Femur (tissue), 1 donor: ENCODE measurements at regions not wholly inside any gene's neighbourhood (a gene's known extent, or its start where the extent isn't known, plus 50 kb on each side); places are given as distances from the start of the nearest gene placed in this dataset.

Experiments used
- DNase-seq: peaks from one replicate; pipeline ENCODE4 v3.0.0-alpha.2; 2017

- no peak for DNase-seq
These were observed 114.0 kb downstream of the NSG2 start for GRCh38 chr5:174159327-174160114.

GRCh38 chr5:174165406-174165805, 119.9 kb downstream of the NSG2 start:
- DNase-seq: no peak

DNA sequence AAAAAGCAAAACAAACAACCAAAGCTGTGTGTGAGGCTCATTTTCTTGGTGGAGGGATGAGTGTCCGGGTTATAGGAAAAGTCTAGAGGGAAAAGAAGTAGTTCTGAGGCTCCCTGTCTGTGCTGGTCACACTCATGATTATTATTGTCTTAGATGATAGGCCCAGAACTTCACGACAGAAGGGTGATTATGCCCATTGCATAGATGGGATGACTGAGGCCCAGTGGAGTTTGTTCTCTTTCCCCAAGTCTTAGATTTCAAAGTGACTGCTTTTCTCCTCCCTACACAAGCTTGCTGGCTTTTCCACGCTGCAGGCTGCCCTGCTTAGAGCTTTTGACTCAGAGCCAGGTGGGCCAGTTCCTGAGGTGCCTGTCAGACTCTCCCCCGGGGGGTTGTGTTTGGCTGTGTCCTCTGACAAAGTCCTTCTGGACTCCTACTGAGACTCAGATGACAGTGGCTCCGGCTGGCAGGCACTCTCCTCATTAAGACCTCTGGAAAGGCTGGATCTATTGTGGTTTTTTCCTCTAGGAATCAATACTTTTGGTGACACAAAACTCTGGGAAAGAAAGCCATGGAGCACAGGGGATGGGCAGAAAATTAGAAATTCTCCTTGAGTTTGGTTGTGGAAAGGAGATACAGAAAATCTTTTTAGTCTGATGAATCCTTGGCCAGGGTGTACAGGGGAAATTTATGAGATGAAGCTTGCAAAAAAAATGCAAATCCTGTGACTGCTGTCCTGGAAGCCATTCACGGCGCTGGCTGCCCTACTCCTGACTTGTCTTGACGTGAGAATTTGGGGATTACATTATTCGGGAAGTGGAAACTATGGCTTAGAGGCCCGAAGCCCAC, 120.9 kb downstream of the NSG2 start:
- DNase-seq: peak; percentile 69

DNA sequence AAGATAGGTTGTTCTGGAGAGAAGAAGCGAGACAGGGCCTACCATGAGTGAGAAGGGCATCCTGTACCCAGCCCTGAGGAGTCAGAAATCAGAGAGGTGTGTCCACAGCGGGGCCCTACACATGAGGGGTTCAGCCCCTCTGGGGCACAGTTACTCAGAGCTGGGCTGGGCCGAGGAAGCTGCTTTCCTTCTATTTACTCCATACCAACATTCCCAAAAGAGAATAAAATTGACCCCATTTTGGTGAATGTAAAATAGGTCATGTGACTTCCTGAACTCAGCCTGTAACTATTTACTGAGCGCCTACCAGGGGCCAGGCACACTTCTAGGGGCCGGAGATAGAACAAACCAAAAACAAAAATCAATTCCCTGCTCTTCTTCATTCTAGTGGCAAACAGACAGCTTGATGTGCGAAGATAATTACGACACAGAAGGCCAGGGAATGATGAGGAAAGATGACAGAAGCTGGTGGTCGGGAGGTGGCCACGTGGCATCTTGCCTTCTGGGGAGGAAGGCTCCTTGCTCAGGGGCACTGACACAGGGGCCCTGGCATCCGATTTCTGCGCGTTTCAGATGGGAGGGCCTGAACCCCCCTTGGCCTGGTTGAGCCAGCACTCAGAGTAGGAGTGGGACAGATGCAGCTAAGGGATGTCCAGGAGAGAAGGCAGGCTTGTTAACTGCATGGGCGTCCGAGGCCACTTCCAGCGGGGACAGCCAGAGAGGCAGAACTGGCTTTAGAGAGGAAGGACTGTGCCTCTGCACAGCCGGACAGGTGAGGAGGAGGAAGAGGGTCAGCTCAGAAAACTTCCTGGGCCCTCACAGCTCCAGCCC, 121.8 kb downstream of the NSG2 start:
- no peak for DNase-seq

GRCh38 chr5:174172152-174172551, 126.6 kb downstream of the NSG2 start:
- DNase-seq: no peak

DNA sequence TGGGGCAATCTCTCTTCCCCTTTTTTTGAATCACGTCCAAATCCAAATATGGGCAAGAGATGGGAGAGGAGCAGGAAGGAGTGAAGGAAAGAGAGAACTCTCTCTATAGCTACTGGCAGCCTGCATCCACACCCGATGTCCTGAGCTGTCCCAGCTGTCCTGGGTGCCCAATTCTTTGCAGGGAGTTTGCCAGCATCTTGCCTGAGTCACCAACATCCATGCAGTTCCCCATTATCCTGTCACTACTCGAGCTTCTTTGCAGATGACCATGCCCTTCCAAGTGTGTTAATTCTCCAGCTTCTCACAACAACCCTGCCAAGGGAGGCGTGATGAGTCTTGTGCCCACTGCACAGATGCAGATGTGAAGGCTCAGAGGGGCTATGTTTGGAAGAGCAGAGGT, 127.1 kb downstream of the NSG2 start:
- DNase-seq: no peak

GRCh38 chr5:174173766-174174165, 128.3 kb downstream of the NSG2 start:
- no peak for DNase-seq

DNA sequence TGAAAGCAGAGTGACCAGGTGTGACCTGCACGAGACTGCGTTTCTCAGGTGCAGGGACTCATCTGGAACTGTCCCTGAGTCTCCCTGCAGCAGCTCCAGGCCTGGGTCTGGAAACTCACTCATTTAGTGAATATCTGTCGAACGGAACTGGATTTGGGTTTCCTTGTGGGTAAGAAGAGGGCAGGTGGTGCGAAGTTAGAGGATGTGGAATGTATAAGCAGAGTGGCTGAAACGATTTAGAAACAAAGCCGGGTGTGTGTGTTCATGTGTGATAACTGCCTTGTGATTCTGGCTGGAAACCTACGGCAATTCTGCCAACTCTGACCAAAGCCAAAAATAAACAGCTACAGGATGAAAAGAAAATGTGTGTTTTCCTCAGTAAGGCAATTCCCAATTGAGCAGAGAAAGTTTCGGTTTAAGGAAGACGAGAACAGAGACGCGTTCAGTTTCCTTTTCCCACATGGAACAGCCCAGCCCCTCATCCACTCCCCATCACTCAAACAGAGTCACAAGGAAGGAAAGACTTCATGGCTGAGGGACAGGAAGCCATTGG, 130.3 kb downstream of the NSG2 start:
- peak; percentile 44 for DNase-seq

DNA sequence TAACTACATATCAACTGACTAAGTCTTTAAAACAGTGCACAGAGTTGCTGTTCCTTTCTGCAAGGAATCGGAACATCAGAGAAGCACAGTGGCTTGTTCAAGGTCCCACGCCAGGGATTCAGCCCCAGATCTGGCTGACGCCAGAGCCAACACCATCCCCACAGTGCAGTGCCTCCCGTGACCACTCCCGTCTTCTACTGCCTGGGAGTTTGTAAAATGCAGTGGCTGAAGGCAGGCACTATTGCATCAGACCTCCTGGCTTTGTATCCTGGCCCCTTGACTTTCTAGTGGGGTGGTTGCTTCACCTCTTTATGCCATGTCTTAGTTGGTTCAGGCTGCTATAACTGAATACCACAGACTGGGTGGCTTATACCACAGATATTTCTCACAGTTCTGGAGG, 131.0 kb downstream of the NSG2 start:
- no peak for DNase-seq

DNA sequence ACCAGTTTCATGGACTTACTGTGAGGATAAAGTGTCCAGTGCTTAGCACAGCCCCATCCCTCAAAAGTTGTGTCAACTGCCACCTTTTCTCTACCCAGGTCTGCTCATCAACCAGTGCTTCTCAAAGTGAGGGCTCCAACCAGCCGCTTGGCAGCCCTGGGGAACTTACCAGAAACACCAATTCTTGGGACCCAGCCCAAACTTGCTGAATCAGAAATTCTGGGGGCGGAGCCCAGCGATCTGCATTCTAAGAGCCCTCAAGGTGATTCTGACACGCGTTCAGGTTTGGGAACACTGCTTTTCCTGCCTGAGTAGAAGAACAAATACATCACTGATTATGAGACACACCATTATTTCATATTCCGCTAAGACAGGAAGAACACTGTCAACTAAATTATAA, 132.0 kb downstream of the NSG2 start:
- no peak for DNase-seq

DNA sequence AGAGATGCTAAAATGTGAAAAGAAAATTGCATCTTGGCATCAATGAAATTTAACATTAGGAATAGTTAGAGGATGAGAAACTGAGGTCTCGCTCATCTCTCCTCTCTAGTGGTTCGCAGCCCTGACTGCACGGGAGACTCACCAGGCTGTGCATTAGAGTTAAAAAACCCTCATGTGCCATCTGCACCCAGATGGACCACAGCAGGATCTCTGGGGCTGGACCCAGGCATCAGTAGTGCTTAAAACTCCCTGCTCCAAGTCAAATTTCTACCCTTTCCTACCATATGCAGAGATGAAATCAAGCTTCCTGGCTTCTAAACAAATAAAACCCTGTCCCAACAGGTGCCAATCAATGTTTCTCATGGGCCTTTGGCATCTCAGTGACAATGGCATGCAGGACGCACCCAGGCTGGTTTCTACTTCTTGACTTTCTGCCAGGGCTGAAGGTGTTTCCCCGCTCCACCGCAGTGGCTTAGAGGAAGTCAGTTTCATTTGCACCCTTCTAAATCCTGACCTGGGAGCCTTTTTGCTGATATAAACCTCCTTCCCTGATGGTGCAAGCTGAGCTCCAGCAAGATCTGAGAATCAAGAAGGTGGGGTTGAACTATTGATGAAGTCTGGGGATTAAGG, 132.6 kb downstream of the NSG2 start:
- DNase-seq: no peak

- DNase-seq: no peak
These were observed 135.1 kb downstream of the NSG2 start for GRCh38 chr5:174180639-174181038.

DNA sequence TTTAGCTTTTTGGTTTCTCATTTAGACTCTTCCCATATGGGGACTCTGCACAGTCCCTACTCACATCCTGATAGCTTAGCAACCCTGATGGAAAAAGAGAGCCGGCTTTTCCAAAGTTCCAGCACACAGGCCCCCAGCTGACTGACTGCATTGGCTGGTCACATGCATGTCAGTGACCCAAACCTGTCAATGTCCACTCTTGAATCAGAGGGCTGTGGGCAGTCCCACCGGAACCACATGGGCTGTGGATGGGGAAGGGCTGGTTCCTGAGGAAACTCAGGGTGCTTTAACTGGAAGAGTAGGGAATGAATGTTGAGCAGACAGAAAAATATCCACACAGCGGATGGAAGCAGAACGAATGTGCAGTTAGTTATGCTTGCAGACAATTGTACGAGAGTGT, 136.6 kb downstream of the NSG2 start:
- no peak for DNase-seq

DNA sequence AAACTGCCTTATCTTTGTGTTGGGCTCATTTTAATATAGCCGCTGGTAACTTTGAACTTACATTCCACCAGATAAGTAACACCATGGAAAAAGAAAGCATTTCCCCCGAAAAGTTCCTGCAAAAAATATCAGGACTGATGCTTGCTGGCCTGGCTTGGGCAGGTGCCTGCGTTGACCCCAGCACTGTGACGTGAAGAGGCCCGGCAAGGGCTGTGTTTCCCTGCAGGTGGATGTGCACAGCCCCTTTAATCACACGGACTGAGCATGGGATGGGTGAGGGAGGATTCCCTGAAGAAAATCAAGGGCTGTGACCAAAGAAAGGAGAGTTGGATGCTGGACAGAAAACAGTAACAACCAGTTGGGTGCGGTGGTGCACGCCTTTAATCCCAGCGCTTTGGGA, 138.2 kb downstream of the NSG2 start:
- DNase-seq: no peak

GRCh38 chr5:174185506-174185905, 140.0 kb downstream of the NSG2 start:
- DNase-seq: no peak

DNA sequence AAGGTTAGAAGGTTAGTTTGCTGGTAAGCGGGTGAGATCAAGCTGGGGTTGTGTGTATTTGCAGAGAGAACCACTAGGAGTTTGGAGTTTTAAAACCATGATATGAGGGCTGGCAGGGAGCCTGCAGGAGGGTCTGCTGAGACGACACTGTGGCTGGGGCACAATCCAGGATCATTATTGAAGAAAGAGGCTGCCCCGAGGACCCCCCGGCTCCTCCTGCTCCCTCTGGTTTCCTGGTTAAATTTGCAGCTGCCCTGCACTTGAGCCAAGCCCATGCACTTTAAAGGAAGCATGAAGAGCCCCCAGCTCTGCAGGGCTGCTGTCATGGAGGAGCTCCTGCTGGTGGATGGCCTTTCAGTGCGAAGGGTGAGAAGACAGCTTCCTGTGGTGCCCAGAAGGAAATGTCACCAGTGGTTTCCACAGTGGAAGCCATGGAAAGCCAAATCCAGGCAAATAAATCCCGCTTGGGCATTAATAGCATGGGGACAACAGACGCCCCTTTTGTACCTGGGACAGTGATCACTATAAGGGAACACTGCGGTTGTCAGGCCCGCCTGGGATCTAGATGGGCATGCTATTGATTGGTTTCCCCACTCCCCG, 140.7 kb downstream of the NSG2 start:
- DNase-seq: no peak

- DNase-seq: no peak
These were observed 141.5 kb downstream of the NSG2 start for GRCh38 chr5:174187001-174187400.

- DNase-seq: no peak
These were observed 142.0 kb downstream of the NSG2 start for GRCh38 chr5:174187481-174187880.

- no peak for DNase-seq
These were observed 142.8 kb downstream of the NSG2 start for GRCh38 chr5:174188295-174188694.

DNA sequence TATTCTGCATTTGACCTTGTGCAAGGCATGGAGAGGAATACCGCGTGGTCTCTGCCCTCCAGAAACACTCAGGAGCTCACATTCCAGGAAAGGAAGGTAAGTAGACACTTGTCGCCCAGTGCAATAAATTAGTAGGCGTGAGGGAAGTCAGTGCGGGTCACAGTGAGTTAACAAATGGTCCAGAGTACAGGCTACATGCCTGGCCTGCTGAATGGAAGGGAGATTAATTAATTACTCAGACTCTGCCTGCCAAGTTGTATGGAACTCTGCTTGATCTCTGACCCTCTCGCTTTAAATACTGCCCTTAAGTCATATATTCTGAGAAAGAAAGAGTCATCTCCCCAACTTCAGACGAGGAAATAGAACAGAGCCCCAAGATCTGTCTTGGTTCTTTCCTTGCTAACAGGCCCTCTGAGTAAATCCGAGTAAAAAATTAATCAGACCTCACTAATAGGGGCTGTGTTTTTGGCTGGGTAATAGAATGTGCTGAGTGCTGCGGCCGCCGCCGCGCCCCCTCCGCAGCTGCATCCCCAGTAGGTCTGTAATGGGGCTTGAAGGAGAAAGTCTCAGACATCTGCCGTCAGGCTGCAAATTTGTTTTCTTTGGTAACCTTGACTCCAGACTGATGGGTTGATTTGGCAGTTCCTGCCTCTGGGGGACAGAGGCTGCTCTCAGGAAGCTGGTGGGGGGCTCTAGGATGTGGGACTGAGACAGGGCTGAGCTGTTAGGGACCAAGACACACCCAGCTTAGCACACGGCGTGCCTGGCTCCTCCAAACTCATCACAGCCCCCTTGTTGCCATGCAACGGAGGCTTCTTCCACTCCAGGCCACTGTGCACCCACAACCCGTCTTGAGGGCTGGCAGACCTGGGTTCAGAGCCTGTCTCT, 144.4 kb downstream of the NSG2 start:
- peak; percentile 66 for DNase-seq

- no peak for DNase-seq
These were observed 145.6 kb downstream of the NSG2 start for GRCh38 chr5:174191076-174191475.
